Gastroesophageal sphincter (tissue), 3 donors: ENCODE measurements at regions not wholly inside any gene's neighbourhood (a gene's known extent, or its start where the extent isn't known, plus 50 kb on each side); places are given as distances from the start of the nearest gene placed in this dataset.

Experiments used
- EP300 ChIP-seq: sonication (generic); formaldehyde crosslinking; IDR thresholded peaks from one replicate; pipeline ENCODE4 v1.6.1; 2017; ENCODE audit warnings: antibody characterized with exemption, mild to moderate bottlenecking
- POLR2A ChIP-seq, 2 donors: fragments of 450-650 bp; IDR thresholded peaks; one replicate each; pipeline ENCODE4 v1.6.1; 2017; ENCODE audit warnings: antibody characterized with exemption in 2 of 2, mild to moderate bottlenecking in 2 of 2, moderate library complexity in 1 of 2
- POLR2AphosphoS5 ChIP-seq: sonication (generic); formaldehyde crosslinking; IDR thresholded peaks from one replicate; pipeline ENCODE4 v1.6.1; 2017; ENCODE audit warnings: antibody characterized with exemption
- TF ChIP-seq, protein P1 (sequence below), 4 experiments: fragments of 200-600 bp in 2 of 4; fragments of 450-650 bp in 2 of 4; sonication (generic) in 1 of 4; IDR thresholded peaks; one replicate each; pipeline ENCODE4 v1.5.1; 2017 to 2019; ENCODE audit warnings: antibody characterized with exemption in 4 of 4, mild to moderate bottlenecking in 2 of 4, moderate library complexity in 2 of 4

DNA sequence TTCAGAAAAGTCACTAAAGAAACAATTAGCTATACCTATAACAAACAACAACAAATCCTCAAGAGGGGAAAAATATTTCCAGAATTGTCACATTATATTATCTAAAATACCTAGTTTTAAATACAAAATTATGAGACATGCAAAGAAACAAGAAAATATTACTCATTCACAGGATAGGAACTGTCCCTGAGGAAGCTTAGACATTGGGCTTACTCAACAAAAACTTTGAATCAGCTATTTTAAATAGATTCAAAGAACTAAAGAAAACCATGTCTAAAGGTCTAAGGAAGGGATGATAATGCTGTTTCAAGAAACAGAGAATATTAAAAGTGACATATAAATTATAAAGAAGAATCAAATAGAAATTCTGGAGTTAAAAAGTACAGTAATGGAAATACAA is 131.9 kb upstream of the ZNF516 start:
- TF ChIP-seq, protein P1, sequence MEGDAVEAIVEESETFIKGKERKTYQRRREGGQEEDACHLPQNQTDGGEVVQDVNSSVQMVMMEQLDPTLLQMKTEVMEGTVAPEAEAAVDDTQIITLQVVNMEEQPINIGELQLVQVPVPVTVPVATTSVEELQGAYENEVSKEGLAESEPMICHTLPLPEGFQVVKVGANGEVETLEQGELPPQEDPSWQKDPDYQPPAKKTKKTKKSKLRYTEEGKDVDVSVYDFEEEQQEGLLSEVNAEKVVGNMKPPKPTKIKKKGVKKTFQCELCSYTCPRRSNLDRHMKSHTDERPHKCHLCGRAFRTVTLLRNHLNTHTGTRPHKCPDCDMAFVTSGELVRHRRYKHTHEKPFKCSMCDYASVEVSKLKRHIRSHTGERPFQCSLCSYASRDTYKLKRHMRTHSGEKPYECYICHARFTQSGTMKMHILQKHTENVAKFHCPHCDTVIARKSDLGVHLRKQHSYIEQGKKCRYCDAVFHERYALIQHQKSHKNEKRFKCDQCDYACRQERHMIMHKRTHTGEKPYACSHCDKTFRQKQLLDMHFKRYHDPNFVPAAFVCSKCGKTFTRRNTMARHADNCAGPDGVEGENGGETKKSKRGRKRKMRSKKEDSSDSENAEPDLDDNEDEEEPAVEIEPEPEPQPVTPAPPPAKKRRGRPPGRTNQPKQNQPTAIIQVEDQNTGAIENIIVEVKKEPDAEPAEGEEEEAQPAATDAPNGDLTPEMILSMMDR (IDR thresholded peaks at IDR 0.05) = no peak
- TF ChIP-seq EP300 (no peak), POLR2AphosphoS5 (no peak), POLR2A (IDR thresholded peaks at IDR 0.05) (no peak)
